NCI-H526 (cell line): ENCODE measurements at regions not wholly inside any gene's neighbourhood (a gene's known extent, or its start where the extent isn't known, plus 50 kb on each side); places are given as distances from the start of the nearest gene placed in this dataset.
"Not testable (repeated sequence)": the region's sequence is repeated elsewhere in the genome, so short reads cannot be mapped to it uniquely, and the experiment has no call there.

Experiments used
- DNase-seq, 2 experiments: peaks; one replicate each; lab custom pipeline; 2025; lab: John Stamatoyannopoulos, UW

DNA sequence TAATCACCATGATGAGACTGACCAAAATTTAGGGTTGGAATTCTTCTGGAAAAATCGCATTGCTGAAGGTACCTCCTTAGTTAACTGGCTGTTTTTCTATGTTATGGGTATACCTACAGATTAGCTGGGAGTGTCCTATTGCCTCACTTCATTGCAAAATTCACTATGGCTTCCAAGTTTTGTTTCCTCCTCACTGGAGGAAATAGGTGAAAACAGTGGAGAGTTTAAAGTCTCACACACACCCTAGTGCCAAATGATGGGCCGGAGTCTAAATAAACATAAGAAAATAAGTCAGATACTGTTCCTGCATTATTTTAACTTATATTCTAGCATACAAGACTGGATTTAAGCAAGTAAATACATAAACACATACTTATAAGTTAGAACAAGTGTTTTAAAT is 98.2 kb downstream of the AHR start:
- DNase-seq: no peak

DNA sequence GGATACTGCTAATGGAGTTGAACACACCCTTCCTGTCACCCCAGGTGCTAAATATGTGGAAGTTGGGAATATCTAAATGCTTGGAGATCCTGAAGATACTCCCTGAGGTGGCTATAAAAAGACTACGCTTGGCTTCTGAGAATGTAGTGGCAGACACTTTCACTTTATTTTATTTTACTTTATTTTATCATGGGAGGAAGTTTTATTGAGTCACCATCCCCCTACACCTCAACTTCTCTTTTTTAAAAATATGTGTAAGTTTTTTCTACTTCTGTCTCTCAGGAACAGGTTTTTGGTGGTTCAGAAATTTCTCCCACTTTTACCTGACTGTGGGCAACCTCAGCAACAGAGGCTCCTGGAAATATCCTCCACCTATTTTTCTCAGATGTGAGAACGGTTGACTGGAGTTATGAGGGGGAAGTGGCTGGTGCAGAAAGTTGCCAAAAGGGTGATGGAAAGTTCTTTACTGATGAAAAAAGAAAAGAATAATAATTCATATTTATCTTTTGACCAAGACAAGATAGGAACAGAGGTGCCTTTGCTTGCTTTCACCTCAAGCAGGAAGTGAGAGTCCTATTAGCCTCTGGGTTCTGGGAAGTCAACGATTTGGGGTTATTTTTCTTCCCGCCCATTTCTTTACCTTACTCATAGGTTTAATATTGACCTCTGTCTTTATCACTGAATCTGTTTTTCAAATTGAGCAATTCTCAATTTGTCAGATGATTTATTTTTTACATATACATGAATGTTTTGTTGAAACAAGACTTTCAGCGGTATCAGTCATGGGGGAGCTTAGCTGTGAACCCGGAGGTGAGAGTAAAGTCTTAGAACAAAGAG is 103.6 kb downstream of the AHR start:
- no peak for DNase-seq

DNA sequence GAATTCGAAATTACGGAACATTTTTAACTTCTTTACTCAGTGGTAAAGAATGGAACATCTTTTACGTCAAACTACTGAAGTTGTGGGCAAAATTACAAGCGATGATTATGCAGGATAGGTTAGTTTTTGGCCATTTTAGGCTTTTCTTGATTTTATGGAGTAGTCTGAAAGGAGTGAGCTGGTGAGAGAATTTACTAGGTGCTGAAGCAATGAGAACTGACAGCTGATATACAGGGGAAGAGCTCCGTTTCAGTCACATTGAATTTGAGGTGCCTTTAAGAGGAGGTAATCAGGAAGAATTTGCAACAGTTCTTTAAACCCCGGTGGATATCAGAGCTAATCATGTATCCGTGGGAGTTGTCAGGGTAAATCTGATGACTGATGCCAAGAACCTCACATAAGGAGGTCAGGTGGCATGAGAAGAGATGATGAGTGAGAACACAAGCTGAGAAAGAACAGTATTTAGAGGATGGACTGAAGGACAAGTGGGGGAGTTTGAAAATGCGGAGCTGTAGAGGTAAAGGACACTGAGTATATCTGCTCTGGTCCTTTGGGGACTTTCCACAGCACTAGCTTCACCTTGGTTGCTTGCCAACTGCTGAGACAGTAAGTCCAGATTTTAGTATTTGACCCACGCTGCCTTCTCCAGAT is 104.3 kb downstream of the AHR start:
- no peak for DNase-seq

DNA sequence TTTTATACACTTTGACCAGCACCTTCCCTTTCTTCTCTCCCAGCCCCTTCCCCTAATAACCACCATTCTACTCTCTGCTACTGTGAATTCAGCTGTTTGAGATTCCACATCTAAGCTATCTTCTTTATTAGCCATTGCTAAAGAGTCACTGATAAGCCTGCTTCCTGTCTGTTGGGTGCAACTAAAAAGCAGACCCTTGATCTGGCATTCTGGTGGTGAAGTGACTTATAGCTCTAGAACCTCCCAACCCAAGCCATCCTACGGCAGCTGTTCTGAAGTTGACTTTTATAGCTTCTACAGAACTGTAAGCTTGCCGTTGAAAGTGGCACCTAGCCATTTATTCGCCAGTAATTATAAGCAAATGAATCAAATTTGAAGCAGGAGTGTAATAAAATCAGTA is 105.6 kb downstream of the AHR start:
- DNase-seq: no peak

DNA sequence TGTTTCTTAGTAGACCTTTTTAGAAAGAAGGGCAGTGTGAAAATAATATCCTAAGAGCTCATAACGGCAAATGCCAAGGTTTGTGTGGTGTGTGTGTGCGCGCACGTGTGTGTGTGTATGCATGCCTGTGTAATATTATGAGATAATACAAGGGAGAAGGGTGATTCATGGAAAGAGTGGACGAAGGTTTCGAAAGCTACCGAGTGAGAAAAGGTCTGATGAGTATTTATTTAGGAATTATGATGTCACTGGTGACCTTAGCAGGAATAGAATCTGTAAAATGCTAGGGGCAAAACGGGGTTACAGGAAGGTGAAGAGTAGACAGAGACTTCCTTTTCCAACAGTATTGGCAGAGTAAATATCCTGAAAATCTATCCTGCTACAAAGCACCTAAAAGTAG is 107.3 kb downstream of the AHR start:
- DNase-seq: no peak

DNA sequence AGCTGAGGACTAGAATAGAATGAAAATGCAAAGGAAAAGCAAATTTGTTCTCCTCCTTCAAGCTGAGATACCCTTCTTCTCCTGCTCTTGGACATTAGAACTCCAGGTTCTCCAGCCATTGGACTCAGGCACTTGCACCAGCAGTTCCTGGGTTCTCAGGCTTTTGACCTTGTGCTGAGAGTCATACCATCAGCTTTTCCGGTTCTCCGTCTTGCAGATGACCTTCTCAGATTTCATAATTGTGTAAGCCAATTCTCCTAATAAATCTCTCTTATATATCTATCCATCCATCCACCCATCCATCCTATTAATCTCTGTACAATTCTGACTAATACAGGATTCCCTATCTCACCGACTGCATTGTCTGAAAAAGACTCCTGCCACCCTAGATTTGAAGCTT is 108.3 kb downstream of the AHR start:
- no peak for DNase-seq

DNA sequence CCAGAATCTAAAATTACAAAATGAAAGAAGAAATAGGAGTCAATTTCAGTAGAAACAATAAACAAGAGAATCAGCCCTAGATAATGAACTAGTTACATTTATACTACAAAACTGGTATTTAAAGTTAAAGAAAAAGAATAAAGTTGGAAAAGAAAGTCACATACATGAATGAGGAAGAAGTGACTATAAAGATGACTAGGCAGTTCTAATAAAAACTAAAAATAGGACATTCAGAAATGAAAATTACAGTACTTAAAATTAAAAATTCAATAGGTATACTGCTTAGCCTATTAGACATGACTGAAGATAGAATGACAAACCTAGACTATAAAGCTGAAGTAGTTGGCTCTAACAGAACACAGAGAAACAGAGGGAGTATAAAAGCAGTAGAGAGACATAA is 108.8 kb downstream of the AHR start:
- DNase-seq: no peak

DNA sequence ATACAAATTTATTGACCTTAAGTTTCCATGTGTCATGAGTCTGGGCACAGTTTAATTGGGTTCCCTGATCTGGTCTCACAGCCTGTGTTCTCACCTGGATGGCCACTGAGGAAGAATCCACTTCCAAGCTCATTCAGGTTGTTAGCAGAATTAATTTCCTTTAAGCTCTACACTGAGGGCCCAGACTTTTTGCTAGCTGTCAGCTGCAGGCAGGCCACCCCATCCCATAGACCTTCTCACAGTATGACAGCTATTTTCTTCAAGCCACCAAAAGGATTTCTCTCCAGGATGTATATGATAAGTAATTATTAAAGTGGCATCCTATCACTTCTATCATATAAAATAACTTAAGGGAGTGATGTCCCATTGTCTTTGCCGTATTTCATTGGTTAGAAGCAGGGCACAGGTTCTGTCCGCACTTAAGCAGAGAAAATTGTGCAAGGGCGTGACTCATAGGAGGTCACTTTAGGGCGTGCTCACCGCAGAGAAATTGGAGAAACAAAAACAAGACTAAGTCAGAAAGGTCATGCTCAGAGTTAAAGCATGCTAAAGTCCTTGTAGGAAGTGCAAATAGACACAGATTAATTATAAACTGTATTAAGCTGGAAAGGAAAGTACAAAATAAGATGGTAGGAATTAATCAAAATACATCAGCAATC is 109.9 kb downstream of the AHR start:
- no peak for DNase-seq

DNA sequence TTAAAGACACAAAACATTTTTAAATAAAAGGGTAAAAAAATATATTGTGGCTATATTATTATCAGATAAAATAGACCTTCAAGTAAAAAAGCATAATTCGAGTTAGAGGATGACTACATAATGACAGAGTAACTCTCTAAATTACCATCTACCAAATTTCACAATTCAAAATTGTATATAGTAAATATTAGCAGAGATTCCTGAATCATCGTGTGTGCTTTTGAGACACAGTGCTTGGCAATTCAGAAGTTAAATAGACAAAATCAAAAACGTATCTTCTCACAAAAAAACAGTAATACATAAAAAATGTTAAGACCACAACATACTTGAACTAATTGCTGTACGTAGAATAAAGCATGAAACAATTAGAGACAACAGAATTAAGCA is 110.4 kb downstream of the AHR start:
- DNase-seq: no peak

DNA sequence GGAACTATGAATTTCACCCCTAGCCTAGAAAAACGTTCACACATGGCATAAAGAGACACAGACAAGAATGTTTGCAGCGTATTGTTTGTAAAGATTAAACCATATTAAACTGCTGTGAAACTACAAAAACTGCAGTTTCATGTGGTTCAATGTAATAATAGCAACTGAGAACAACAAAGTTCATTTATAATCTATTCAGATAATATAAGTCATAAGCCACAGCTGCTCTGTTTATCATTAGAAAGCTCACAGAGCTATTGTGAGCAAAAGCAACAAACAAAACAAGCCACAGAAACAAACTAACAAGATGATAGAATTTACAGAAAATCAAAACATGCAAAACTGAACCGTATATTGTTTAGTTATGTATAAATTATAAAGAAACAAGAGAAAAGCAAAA is 113.5 kb downstream of the AHR start:
- no peak for DNase-seq

DNA sequence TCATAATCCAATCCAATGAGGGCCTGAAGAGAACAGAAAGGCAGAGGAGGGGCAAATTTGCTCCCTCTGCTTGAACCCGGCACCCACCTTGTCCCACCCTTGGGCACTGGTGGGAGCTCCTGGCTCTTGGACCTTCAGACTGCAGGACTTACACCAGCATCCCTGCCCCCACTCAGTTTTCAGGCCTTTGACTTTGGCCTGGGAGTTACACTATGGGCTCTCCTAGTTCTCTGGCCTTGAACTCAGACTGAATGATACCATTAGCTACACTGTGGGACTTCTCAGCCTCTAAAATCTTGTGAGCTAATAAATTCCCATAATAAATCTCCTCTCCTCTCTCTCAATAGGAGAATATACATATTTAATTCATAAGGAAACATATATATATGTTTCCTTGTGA is 114.4 kb downstream of the AHR start:
- DNase-seq: no peak

DNA sequence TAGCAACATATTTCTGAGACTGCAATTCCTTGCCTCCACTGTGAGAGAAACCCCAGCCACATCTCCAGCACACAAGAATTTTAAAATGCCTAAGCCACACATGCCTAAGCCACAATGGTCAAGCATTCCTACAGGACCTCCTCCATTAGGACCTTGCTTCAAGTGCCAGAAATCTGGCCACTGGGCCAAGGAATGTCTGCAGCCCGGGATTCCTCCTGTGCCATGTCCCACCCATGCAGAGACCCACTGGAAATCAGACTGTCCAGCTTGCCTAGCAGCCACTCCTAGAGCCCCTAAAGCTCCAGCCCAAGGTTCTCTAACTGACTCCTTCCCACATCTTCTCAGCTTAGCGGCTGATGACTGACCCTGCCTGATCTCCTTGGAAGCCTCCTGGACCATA is 117.5 kb downstream of the AHR start:
- no peak for DNase-seq

DNA sequence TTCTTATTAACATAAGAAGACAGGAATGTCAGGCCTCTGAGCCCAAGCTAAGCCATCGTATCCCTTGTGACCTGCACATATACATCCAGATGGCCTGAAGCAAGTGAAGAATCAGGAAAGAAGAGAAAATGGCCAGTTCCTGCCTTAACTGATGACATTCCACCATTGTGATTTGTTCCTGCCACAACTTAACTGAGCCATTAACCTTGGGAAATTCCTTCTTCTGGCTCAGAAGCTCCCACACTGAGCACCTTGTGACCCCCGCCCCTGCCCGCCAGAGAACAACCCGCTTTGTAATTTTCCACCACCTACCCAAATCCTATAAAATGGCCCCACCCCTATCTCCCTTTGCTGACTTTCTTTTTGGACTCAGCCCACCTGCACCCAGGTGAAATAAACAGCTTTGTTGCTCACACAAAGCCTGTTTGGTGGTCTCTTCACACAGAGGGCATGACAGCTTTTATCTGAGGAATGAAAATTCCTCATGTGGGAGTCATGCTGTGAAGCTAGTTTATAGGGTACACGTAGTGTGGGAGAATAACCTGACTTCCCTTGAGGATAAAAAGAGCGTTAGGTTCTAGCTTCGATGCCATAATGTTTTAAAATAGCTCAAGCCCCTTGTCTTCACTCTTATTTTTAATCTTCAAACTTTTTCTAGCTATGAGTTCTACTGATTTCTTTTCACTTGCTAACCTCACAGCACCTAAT is 122.0 kb downstream of the AHR start:
- DNase-seq: not testable (repeated sequence)

DNA sequence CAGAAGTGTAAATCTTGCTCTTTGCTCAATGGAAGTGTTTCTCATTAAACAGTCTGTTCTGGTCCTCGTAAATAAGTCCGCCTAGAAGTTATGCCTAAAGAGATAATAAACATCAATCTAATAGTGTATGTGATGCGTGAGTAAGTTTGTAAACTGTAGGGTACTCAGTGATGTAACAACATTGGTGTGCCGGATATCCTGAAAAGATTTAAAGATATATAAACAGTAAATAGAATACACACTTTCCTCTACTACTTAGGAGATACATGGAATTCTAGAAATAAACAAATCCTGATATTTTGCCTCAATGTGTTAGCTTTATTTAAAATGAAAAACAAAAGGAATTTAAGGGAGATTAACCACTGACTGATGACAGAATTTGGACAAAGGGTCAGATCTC is 123.5 kb downstream of the AHR start:
- no peak for DNase-seq

DNA sequence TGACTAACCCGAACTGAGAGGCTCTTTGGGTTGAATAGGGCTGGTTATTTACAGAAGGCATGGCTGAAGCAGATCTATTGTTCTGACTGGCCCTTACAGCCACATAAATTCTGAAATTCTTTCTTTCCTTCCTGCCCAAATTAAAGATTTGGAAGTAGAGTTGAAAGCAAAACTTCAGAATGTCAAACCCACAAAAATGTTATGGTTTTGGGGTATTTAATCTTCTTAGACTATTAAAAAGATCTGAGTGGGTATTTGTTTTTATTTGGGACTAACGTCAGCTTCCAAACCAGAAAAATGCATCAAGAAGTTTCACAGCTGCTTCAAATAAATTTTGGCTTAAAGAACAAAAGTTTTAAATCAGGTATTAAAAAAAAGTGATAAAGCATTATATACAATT is 124.5 kb downstream of the AHR start:
- no peak for DNase-seq

DNA sequence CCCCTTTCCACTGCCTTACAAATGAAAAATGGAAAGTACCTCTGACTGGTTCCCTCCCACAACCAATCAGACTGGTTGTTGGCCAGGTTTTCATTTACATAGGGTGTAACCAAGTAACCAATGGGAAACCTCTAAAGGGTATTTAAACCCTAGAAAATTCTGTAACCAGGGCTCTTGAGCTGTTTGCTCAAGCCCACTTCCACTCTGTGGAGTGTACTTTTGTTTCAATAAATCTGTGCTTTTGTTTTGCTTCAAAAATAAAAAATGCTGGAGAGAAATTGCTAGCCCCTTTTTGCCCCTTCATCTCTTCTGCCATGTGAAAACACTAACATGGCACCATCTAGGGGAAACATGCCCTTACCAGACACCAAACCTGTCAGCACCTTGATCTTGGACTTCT is 129.5 kb downstream of the AHR start:
- no peak for DNase-seq

DNA sequence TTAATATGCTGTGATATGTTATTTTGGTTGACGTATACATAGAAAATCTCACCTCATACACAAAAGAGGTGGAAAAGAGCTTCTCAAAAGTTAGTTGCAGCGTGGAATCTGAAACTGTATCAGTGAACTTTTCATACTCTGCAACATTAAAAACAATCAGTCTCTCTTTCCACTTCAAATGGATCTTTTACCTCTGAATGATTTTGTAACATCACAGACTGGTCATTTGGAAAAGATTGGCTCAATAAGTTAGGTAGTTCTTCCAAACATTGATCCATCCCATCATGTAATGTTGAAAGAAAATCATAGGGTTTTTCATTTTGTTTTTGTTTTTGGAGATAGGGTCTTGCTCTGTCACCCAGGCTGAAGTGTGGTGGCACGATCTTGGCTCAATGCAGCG is 131.1 kb downstream of the AHR start:
- DNase-seq: no peak

DNA sequence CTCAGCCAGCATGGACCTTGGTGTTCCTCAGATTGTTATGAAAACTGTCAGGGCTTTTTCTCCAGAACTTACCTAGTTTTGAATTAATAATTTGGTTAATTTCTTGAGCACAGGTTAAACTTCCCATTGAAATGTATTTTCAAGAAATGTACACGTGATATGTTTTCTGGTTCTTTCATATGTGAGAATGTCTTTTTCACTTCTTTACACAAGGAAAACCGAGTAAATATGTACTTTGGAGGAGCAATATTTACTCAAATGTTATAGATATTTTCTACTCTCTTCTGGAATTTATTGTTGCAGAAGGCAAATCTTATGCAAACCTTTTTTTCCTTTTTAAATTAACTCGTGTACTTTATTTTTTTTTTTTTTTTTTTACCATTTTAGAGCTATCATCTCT is 134.3 kb downstream of the AHR start:
- no peak for DNase-seq

DNA sequence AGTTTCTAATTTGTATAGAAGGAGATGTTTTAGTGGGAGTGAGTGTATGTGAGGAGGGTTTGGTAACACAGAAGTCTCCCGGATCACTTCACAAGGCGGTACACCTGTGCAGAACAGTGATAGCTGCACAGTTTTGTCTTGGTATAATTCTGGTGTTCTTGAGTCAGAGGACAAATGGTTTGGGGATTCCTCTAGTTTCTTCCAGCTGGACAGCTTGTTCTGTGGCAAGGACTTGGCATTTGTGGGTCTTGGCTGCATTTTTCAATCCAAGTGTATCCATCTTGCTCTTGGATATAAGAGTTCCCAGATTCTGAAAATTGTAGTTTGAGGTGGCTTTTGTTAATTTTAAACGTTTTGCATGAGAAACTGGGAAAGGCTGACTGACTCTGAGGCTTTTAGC is 135.7 kb downstream of the AHR start:
- DNase-seq: no peak

DNA sequence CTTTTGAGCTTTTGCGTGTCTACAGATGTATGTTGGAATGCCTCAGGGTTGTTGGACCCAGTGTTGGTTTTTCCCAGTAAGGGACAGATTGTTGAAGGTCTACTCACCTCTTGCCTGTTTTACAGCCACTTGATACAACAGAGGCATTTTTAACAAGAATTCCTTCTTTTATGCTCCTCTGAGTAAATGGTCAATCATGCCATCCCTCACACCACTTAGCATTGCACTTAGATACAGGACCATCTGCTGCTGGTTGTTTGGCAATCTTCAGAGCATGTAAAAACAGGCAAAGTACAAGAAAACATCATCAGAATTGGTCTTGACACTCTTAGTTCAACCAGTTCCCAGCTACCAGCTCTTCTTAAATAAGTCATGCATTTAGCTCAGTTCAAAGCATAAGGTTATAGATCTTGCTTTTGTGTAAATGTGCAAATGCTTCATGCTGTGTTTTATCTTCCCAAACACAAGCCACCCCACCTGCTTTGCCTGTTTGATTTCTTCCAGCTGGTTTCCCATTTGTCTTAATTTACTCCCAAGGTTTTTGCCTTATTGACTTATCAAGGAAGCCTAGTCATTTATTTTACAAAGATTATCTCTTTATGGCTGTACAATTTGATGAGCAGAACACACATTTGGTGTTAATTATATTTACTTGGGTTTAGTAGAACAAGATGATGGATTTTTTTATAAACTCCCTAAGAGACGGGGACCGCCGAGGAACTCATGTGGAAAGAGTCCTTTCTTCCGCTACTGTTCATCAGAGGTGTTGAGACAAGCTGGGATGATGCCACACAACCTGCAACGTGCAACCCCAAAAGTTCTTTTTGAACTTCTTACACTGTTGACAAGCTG is 136.6 kb downstream of the AHR start:
- DNase-seq: no peak

DNA sequence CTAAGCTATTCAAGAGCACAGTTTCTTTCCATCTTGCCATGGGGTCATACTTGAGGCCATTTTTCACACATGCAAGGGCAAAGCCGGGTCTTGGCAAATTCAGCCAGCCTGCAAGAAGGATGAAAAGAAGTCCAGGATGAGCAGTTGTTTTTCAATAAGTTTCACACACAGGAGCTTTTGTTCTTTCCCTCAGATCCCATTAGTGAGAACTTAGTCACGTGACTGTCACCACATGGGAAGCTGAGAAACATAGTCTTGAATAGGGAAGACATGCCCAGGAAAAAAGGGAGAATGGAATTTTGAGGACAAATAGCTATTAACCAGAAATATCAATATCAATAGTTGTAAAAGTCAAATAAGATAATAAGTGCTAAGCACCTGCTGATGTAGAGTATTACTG is 137.7 kb downstream of the AHR start:
- no peak for DNase-seq

DNA sequence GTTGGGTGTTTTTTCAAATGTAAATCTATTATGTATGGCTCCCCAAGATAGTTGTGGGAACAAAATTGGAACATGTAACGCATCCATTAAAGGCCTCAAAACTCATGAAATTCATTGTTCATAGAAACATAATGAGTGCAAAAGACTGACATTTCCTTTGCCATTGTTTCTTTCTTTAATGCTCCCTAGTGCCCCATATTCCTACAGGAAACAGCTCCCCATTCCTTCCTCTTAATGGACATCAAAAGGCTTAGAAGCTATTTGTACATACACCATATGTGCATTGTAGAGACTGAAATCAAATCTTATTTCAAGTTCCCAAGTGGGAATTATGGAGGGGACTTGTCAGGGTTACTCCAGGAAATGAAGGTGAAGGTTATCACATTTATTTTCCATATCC is 139.1 kb downstream of the AHR start:
- no peak for DNase-seq
